GM19043 (cell line): ENCODE measurements at regions not wholly inside any gene's neighbourhood (a gene's known extent, or its start where the extent isn't known, plus 50 kb on each side); places are given as distances from the start of the nearest gene placed in this dataset.
"Not testable (repeated sequence)": the region's sequence is repeated elsewhere in the genome, so short reads cannot be mapped to it uniquely, and the experiment has no call there.

Experiments used
- ATAC-seq: cut with Tn5 transposase; IDR thresholded peaks from one replicate; pipeline ENCODE4 v1.9.1; 2021; ENCODE audit warnings: low read depth; ENCODE audit not compliant: unreplicated experiment

DNA sequence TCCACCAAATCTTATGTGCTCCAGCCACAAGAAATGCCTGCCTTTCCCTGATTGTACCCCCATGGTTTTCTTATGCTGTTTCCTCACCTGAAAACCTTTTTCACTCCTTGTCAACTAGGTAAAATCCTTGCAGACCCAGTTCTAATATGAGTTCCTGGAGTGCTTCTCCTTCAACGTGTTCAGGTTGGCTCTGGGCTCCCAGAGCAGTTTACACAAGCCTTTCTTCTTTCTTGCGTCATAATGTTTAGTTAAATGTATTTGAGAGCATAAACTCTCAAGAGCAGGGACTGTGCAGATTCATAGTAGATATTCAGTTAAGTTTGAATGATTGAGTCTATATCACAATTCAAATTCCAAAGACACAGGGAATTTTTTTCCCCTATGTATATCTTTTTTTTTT, 484.8 kb upstream of the CCDC196 start:
- no peak for ATAC-seq

DNA sequence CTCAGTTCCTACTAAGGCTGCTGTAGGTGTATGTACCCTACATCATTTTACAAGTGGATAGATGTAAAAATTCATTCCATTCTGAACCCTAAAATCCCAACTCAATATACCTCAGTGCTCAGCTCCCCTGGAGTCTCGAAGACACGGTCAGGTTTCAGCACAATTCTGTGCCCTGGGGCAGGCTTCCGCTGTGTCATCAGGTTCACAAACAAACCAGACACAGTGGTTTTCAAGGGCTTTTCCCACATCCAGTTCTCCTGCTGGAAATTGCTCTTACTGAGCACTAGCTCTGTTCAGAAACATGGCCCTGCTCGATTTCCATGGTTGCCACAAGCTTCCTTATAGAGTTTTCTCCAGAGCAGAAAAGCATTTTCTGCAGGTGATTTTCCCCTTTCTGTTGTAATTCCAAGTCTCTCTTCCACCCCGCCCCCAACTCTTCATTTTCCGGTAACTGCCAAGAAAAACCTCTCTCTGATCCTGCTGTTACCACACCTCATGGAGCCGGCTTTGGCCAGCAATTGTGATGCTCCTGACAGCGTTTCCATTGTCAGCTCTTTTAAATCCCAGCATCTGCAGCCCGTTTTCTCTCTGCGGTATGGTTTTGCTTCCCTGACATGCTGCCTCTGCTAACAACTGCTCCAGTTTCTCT, 483.0 kb upstream of the CCDC196 start:
- ATAC-seq: no peak

DNA sequence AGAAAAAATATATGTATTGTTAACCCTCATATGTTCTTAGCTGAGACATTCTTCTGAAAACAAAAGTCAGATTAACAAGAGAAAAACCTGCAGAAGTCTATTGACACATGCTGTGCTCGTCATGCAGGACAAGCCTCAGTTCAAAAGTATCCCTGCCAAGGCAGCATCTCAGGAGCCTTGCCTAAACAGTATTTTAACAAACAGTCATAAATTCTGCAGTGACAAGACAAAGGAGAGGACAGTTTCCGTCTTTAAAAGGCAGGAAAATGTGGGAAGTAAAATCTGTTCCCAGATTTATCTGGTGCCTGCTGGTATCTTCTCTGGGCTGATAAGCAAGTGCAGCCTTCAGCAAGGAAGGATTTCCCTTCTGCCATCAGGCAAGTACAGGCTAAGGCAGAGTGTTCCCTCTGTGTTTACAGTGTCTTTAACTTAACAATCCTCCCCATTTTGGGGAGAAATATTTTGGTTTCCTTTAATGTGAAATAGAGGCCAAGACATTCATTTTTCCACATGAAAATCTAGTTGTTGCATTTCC, 480.2 kb upstream of the CCDC196 start:
- ATAC-seq: no peak

DNA sequence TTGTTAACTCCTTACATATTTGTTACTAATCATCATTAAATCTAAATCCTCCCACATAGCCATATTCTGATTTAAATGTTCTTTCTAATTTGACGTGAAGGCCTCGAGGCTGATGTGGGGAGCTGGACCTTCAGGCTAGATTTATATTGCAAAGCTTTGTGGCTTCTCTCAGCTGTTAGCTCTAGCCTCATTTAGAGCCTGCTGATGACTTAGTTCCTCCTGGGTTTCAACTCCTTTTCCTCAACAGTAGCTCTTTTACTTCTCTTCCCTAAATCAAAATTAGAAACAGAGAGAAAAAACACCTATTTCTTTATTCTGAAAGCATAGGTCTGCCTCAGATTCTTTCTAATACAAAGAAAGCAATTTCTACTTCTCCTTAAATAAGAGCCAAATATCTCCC, 477.5 kb upstream of the CCDC196 start:
- no peak for ATAC-seq

DNA sequence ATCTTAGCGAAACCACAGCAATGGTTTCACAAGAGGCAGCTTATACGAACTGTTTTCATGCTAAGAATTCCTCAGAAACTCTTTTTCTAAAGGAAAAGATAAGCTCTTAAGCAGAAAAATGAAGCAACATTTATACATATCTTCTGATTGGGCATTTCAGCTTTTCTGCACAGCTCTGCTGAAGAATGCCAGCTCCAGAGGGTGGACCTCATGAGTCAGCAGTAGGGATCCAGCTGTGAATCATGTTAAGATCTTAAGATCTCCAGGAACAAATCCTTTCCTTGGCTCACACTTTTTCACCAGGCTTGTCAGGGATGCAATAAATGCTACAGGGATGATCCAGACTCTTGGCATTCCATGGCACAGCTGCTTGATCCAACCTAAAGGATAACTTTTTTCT, 477.1 kb upstream of the CCDC196 start:
- ATAC-seq: no peak

DNA sequence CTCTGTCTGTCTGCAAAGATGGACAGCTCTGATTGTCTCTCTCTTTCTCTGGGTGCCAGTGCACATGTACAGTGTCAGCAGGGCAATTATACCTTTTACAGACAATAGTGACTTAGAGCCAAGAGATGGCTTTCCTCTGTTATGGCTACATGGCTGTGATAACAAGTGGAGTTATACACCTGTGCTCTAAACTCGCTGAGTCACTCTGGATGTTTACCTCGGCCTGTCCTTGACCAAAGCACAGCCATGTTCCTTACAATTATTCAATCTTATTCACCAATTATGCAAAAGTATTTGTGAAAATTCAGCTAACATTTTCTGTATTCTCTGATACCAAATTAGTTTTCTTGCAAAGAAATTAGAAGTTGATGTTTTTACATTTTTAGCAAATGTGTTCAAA, 475.5 kb upstream of the CCDC196 start:
- ATAC-seq: no peak

DNA sequence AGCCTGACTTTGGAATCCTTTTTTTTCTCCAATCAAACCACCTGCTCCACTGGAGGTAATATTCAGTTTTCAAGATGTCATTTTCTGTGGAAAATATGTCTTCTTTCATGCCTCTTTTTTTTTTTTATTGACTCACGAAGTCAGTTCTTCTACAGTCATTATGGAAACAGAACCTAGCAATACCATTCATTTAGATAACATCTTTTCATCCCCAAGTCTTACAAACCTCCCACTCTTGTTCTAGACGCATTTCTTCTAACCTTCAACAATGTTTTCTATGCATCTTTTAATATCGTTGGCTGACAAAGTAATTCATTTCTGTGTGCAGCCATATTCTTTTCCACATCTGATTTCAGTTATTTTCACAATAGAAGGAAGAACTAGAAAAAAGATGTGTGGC, 474.3 kb upstream of the CCDC196 start:
- ATAC-seq: no peak

DNA sequence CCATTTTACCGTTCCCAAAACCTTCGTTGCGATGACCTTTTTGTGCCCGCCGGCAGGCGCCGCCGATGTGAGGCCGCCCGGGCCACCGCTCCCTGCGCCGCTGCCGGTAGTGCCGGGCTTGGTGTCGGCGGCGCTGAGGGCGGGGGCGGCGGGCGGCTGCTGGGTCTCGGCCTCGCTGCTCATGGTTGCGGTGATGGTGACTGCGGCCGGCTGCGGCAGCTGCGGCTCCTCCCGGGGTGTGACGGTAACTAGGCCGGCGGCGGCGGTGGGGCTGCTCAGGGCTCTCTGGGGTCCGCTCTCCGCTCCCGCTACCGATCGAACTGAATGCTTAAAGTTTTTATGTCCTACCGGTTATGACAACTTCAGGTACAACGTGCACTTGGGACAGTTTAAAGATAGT, 472.6 kb upstream of the CCDC196 start:
- ATAC-seq: not testable (repeated sequence)

DNA sequence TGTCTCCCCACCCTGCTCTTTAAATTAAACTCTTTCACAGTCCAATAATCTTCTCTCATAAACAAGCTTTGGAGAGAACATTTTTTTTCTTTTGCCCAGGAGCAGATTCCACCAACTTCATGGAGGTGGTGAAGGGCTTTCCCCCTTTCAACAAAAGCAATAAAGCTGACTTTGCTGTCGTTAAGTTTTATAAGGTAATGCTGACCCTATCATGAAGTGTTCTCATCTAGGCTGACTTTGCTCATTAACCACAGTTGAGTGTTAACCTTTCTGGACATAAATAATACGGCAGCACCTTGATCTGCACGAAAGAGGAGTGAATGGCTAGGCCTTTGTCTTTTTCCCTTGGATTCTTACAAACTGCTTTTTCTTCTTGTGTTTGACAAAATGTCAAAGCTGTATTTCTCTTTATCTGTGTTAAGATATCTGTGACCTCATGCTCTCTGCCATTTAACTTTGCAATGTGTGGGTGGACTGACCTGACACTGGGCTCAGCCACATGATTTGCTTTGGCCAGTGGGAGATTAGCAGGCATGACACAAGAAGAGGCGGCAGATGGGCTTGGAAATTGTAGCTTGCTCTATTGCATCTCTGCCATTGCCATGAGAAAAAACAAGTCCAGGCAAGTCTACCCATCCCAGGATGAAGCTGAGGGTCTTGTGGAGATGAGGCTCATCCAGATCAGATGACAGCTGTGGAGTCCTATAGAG, 470.9 kb upstream of the CCDC196 start:
- ATAC-seq: no peak

DNA sequence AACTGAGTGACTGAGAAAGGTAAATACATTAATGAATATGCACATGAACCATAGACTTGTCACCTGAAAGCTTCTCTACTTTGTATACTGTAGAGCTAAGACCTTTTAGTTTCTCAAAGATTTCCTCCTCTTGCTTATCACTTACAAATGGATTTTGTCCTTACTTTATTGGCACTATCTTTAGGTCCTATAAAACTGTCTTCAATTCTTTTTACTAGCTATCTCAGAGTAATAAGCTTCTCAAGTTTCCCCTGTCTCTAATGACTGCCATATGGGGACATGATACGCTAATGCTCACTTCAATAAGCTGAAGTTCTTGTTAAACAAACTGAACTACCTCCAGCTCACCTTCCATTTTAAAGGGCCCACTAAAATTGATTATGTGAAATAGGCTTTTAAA, 468.2 kb upstream of the CCDC196 start:
- ATAC-seq: no peak

DNA sequence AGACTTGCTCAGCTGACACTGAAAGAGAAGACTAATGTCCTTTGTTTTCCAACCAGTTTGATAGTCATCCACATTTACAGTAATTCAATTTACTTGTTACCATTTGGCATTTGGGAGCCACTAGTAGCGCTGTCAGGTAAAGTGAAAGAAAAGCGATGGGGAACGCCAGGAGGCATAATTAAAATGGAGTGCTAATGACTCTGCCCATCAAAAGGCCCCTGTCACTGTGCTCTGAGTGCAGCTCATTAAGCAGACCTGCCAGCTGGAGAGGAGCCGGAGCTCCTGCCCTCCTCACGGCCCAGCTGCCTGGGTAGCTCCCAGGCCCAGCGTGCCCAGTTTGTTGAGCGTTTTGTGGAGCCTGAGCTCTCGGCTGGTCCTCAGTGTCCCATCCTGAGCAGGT, 463.6 kb upstream of the CCDC196 start:
- no peak for ATAC-seq

DNA sequence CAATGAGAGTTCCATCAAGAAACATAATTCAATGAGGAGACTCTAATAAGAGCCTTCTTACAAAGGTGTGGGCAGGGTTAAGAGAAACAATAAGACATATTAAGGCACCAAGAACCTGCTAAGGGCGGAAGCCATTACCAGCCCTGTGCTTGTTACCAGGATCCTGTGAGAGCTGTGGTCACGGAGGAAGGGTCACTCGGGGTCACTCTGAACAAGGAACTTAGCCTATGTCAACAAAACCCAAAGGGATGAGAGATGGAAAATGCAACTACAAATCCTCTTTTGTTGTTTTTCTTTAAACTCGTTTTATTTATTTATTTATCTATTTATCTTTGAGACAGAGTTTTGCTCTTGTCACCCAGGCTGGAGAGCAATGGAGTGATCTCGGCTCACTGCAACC, 460.4 kb upstream of the CCDC196 start:
- ATAC-seq: no peak

DNA sequence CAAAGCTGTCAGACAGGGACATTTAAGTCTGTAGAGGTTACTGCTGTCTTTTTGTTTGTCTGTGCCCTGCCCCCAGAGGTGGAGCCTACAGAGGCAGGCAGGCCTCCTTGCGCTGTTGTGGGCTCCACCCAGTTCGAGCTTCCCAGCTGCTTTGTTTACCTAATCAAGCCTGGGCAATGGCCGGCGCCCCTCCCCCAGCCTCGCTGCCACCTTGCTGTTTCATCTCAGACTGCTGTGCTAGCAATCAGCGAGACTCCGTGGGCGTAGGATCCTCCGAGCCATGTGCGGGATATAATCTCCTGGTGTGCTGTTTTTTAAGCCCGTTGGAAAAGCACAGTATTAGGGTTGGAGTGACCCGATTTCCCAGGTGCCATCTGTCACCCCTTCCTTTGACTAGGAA, 454.2 kb upstream of the CCDC196 start:
- ATAC-seq: not testable (repeated sequence)

DNA sequence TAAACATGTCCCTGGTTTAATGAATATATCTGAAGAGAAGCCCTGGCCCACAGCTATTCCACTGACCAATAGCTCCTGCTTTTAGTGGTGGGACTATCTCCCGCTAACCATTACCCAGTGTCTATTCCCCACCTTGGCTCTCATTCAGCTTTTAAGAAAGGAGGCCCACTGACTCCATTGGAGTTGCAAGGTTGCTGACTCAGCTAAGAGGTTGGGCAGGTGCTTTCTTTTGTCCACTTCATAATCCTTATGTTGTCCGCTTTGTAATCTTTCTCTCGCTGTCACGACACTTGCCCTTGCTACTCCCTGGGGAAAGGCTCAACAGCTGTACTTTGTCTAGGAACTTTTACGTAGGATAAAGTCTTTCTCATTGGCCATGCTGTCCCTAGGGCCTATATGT, 453.4 kb upstream of the CCDC196 start:
- no peak for ATAC-seq

DNA sequence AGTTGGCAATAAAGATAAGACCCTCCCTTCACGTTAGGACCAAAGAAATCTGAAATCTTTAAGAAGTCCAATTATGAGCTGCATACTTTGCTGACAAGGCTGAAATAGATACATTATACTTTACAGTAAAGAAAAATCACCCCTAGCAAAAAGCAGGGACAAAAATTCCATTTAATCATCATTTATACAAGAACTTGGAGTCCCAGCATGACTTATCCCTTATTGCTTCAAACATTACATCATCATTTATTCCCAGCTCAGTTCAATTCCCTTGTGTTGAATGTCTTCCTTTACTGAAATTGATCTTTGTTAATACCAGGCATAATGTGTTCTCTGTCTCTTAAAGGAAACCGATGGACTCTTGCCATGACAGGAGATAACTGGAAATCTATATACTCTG, 449.6 kb upstream of the CCDC196 start:
- ATAC-seq: no peak

DNA sequence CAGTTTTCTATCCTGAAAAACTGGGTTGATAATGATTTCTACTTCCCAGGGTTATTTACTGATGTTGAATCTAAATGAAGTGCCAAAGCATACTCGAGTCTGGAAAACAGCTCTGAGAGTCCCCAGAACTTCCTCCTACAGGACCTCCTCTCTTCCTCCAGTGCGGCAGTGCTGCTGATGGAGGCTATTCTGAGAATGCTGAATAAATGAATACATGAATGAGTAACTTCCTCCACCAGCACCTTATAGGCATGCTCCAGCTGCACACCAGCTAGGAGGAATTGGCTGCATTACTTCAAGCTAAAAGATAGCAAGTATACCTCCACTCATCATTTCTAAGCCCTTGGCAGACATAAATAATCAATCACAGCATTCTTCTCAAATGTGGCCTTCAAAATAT, 448.8 kb upstream of the CCDC196 start:
- no peak for ATAC-seq

DNA sequence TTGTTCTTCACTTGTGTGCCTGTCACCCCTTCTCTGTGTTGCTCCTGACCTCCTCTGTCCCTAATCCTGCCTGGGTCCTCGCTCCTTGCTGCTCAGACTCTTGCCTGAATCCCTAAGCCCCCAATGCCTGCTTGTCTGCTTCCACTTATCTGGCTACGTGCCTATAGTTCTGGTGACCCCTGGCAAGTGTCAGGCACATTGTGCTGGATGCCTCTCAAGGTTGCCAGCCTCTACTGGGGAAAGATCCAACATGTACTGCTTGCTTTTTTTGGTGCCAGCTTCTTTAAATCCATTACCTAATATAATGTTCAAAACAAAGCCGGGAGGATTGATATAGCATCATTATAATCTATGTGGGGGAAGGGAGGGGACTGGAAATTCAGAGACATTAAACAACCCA, 448.0 kb upstream of the CCDC196 start:
- no peak for ATAC-seq

DNA sequence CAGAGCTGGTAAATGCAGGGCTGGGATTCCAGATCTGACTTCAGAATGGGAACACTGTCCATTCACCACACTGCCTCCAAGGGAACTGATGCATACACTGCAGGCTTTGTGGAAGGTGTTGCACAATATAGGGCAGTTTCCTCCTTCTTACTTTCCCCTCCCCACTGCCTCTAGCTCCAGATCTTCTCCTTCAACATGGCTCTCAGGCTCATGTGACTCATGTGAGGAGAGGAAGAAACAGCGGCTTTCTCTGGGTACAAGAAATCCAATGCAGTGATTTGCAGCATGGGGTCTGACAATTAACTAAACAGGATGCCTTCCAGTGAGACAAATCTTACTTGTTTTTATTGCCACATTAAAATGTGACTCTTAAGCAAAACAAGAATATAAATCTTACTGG, 447.6 kb upstream of the CCDC196 start:
- no peak for ATAC-seq

DNA sequence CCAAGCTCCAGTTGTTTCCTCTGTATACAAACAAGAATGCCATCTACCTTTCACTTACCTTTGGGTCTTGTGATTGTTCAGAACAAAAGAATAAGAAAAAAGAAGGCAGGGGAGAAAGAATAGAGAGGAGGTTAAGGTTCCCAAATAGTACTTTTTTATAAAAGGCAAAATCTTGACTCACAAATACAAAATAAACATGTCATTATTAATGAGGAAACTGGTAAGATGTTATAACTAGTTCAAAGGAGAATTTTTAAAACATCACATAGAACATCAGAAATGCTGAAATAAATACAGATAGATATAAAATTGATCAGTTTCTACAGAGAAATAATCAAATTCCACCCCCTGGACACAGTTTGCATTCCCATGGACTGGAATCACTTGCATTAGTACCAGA, 446.7 kb upstream of the CCDC196 start:
- ATAC-seq: no peak

DNA sequence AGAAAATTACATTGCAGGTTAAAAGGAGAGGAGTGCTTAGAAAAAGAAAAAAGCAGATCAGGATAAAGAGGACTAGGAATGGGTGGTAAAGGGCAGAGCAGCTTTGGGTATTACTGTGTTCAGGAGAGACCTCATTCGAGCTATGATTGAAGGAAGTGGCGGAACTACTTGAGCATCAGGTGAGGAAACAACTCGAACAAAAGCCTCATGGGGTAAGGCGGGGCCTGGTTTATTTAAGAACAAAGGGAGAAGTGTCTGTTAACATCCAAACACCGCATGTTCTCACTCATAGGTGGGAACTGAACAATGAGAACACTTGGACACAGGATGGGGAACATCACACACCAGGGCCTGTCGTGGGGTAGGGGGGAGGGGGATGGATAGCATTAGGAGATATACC, 444.6 kb upstream of the CCDC196 start:
- no peak for ATAC-seq

DNA sequence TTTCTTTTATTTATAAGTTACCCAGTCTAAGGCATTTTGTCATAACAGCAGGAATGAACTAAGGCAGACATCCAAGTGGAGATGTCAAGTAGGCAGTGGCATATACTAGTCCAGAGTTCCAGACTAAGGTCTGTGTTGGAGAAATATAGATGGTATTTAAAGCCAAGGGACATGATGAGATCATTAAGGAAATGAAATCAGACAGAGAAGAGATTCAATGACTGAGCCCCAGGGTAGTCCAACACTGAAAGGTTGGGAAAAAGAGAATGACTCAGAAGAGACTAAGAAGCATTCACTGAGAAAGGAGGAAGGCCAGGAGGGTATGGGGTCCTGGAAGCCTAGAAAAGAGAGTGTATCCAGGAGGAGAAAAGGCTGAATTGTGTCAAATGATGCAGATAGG, 442.2 kb upstream of the CCDC196 start:
- no peak for ATAC-seq

DNA sequence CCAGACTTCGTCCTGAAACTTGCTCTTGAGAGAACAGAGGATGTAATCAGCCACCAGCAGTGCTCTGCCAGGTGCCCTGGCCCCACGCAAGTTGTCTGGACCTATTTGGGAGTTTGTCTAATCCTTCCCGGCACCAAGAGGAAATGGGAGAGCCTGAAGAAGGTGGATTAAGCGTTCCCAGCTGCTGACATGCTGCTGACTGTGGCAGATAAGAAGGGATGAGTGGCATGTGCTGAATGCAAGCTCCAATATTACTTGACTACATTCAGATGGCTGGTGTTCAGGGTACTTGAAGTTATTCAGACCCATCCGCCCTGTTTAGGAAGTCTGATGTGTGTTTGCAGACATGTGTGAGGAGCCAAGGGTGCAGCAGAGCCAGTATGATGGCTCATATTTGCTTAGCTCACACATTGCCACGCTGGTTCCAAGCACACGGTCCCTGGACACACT, 440.6 kb upstream of the CCDC196 start:
- ATAC-seq: no peak
